Muscle layer of colon (tissue), 2 donors: ENCODE measurements at regions not wholly inside any gene's neighbourhood (a gene's known extent, or its start where the extent isn't known, plus 50 kb on each side); places are given as distances from the start of the nearest gene placed in this dataset.
"Not testable (repeated sequence)": the region's sequence is repeated elsewhere in the genome, so short reads cannot be mapped to it uniquely, and the experiment has no call there.

ENCODE experiments used
- H3K27ac ChIP-seq: one replicate; pipeline ENCODE4 v1.7.0; 2013; ENCODE audit warnings: low read depth, mild to moderate bottlenecking, low read length, moderate library complexity
- H3K27me3 ChIP-seq, 2 donors: one replicate each; pipeline ENCODE4 v1.7.0; 2013; ENCODE audit warnings: low read length in 2 of 2, mild to moderate bottlenecking in 2 of 2; ENCODE audit not compliant: insufficient read depth in 2 of 2, control insufficient read depth in 1 of 2
- H3K36me3 ChIP-seq: one replicate; pipeline ENCODE4 v1.7.0; 2013; ENCODE audit warnings: mild to moderate bottlenecking, low read length; ENCODE audit not compliant: insufficient read depth
- H3K4me1 ChIP-seq: one replicate; pipeline ENCODE4 v1.7.0; 2013; ENCODE audit warnings: mild to moderate bottlenecking, low read length; ENCODE audit not compliant: insufficient read depth
- H3K4me3 ChIP-seq, 2 donors: one replicate each; pipeline ENCODE4 v1.7.0; 2013; ENCODE audit warnings: low read length in 2 of 2, low read depth in 1 of 2, mild to moderate bottlenecking in 1 of 2, moderate library complexity in 1 of 2
- H3K9ac ChIP-seq: one replicate; pipeline ENCODE4 v1.7.0; 2013; ENCODE audit warnings: low read length
- H3K9me3 ChIP-seq: one replicate; pipeline ENCODE4 v1.7.0; 2013; ENCODE audit warnings: mild to moderate bottlenecking, low read length
- donor health status: abdominal sarcoma.
- donor health status: Adenocarcinoma of cecum.

- peaks cover 8% of the 10 kb centered on the region for H3K4me1 ChIP-seq
- H3K27ac ChIP-seq = no peak overlapping the region
- no peak overlapping the region for H3K9ac ChIP-seq
- H3K27me3 ChIP-seq = no peaks in the 10 kb centered on the region
- H3K4me3 ChIP-seq = no peak overlapping the region
- H3K36me3 ChIP-seq = no peaks in the 10 kb centered on the region
- no peaks in the 10 kb centered on the region for H3K9me3 ChIP-seq
These were observed 99.5 kb upstream of the APCDD1 start for GRCh38 chr18:10354890-10355289.

DNA sequence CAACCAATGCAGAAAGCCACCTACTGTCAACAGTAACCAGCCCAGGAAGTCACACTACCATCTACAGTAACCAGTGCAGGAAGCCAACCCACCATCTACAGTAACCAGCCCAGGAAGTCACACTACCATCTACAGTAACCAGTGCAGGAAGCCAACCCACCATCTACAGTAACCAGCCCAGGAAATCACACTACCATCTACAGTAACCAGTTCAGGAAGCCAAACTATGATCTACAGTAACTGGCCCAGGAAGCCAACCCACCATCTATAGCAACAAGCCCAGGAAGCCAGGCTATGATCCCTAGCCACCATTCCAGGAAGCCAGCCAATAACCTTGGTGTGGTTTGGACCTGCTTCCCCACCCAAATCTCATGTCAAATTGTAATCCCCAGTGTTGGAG is 97.4 kb upstream of the APCDD1 start:
- not testable (repeated sequence) for H3K9ac ChIP-seq, H3K4me3 ChIP-seq, H3K4me1 ChIP-seq, H3K36me3 ChIP-seq, H3K27me3 ChIP-seq, H3K27ac ChIP-seq, H3K9me3 ChIP-seq

GRCh38 chr18:10361660-10362059 is 92.8 kb upstream of the APCDD1 start:
- Histone ChIP-seq H3K27me3 (no peaks in the 10 kb centered on the region), H3K4me1 (no peaks in the 10 kb centered on the region), H3K36me3 (no peaks in the 10 kb centered on the region), H3K4me3 (no peak overlapping the region), H3K27ac (no peak overlapping the region), H3K9me3 (no peaks in the 10 kb centered on the region), H3K9ac (no peak overlapping the region)

DNA sequence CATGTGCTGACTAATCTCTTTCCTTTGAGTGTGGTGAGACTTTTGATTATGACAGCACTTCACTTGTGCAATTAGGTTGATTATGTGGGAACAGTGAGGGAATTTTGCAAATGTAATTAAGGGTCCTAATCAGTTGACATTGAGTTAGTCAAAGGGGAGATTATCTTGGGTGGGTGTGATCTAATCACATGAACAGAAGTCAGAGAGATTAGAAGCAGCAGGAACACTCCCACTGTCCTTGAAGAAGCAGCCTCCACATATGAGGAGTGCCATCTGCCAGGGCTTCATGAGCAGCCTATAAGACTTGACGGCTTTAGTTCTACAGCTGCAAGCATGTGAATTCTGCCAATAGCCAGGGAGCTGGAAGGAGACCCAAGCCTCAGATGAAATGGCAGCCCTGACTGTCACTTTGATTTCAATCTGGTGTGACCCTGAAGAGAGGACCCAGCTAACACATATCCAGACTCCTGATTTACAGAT is 89.4 kb upstream of the APCDD1 start:
- Histone ChIP-seq H3K36me3 (no peaks in the 10 kb centered on the region), H3K27ac (no peak overlapping the region), H3K9ac (no peak overlapping the region), H3K9me3 (no peaks in the 10 kb centered on the region), H3K4me3 (no peak overlapping the region), H3K4me1 (no peaks in the 10 kb centered on the region), H3K27me3 (no peaks in the 10 kb centered on the region)

GRCh38 chr18:10365901-10366300 is 88.5 kb upstream of the APCDD1 start:
- no peaks in the 10 kb centered on the region for H3K9me3 ChIP-seq
- no peaks in the 10 kb centered on the region for H3K4me1 ChIP-seq
- H3K27ac ChIP-seq = no peak overlapping the region
- H3K4me3 ChIP-seq = no peak overlapping the region
- no peak overlapping the region for H3K9ac ChIP-seq
- H3K27me3 ChIP-seq = no peaks in the 10 kb centered on the region
- no peaks in the 10 kb centered on the region for H3K36me3 ChIP-seq

- no peaks in the 10 kb centered on the region for H3K36me3 ChIP-seq
These were observed 86.6 kb upstream of the APCDD1 start for GRCh38 chr18:10367836-10368235.

DNA sequence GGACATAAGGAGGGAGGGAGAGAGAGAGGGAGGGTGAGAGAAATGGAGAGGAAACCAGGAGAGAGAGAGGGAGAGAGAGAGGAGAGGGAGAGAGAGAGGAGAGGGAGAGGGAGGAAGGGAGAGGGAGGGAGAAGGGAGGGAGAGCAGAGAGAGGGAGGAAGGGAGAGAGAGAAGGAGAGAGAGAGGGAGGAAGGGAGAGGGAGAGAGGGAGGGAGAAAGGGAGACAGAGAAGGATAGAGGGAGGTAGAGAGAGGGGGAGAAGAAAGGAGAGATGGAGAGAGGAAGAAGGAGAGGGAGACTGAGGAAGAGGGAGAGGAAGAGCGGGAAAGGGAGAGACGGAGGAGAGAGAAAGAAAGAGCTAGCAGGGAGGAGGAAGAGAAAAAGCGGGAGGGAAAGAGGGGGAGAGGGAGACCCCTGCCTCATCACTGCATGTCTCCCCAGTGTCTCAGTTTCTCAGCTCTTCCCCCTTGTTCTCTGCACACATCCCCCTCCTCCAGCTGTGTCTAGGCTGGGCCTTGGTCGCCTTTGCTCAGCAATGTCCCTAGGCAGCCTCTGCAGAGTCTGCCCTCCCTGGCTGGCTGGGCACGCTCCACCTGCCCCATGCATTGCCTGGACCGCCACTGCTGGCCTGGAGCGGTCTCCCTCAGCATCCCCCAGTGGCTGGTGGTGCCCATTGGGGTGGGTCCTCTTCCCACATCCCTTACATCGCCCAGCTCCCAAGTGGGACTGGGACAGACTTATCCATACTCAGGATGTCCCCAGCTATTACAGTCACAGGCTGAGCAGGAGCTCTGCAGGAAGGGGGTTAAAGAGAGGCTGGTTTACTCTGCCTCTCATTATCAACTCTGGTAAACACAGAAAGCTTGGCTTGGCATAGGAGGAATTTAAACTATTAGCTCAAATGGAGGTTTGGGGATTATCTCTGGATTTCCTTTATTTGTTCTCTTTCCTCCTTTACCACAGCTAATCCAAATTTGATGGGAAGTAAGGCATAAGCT is 85.7 kb upstream of the APCDD1 start:
- Histone ChIP-seq H3K36me3 (no peaks in the 10 kb centered on the region), H3K9me3 (no peaks in the 10 kb centered on the region), H3K27me3 (no peaks in the 10 kb centered on the region), H3K4me3 (no peak overlapping the region), H3K4me1 (no peaks in the 10 kb centered on the region), H3K27ac (no peak overlapping the region), H3K9ac (no peak overlapping the region)

More at GRCh38 chr18:10367836-10368235, 86.6 kb upstream of the APCDD1 start:
- H3K9ac ChIP-seq = no peak overlapping the region
- no peak overlapping the region for H3K27ac ChIP-seq
- no peaks in the 10 kb centered on the region for H3K9me3 ChIP-seq
- H3K4me3 ChIP-seq = no peak overlapping the region
- H3K4me1 ChIP-seq = no peaks in the 10 kb centered on the region
- H3K27me3 ChIP-seq = no peaks in the 10 kb centered on the region

DNA sequence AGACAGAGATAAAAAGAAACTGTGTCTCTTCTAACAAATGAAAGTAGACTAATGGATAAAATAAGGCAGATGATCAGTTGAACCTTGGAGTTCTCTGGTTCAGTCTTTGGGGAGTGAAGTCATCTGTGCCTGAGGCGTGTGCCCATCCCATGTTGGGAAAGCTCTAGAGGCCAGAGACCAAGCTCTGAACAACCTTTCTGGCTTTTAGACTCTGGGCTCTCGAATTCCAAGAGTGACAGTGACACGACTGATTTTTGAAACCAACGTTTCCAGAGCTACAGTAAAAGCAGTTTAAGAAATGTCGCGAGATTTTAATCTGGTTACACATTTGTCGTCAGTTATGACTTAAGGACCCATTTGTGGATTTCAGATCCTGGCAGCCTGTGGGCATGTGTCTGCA is 83.7 kb upstream of the APCDD1 start:
- no peaks in the 10 kb centered on the region for H3K9me3 ChIP-seq
- no peak overlapping the region for H3K27ac ChIP-seq
- H3K36me3 ChIP-seq = no peaks in the 10 kb centered on the region
- H3K4me1 ChIP-seq = peaks cover 15% of the 10 kb centered on the region
- no peak overlapping the region for H3K9ac ChIP-seq
- no peak overlapping the region for H3K4me3 ChIP-seq
- H3K27me3 ChIP-seq = no peaks in the 10 kb centered on the region

GRCh38 chr18:10371165-10371564 is 83.3 kb upstream of the APCDD1 start:
- no peaks in the 10 kb centered on the region for H3K36me3 ChIP-seq
- peaks cover 15% of the 10 kb centered on the region for H3K4me1 ChIP-seq
- H3K27ac ChIP-seq = no peak overlapping the region
- H3K27me3 ChIP-seq = no peaks in the 10 kb centered on the region
- H3K9ac ChIP-seq = no peak overlapping the region
- H3K9me3 ChIP-seq = no peaks in the 10 kb centered on the region
- H3K4me3 ChIP-seq = no peak overlapping the region

DNA sequence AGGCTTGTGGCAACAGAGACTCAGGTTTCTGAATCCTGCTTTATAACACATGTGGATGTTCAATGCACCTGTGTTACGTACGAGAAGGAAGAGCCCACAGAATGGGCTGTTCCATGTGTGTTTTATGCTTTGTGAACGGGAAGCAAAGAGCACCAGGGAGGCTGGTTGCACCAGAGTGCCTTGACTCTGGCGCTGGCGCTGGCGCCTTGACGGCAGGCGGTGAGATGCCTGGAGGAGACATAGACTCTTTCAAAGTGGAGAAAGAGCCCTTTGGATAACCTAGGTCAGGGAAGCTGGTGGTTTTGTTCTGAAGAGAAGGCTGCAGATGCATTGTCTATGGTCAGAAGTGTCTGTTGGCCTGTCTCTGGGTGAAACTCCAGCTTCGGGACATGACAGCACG is 80.2 kb upstream of the APCDD1 start:
- Histone ChIP-seq H3K27me3 (no peaks in the 10 kb centered on the region), H3K27ac (no peak overlapping the region), H3K4me1 (peaks cover 18% of the 10 kb centered on the region), H3K36me3 (no peaks in the 10 kb centered on the region), H3K9ac (no peak overlapping the region), H3K4me3 (no peak overlapping the region), H3K9me3 (no peaks in the 10 kb centered on the region)

GRCh38 chr18:10374636-10375293 is 79.7 kb upstream of the APCDD1 start:
- Histone ChIP-seq H3K4me1 (peaks cover 18% of the 10 kb centered on the region), H3K27ac (no peak overlapping the region), H3K27me3 (no peaks in the 10 kb centered on the region), H3K9me3 (no peaks in the 10 kb centered on the region), H3K4me3 (no peak overlapping the region), H3K36me3 (no peaks in the 10 kb centered on the region), H3K9ac (no peak overlapping the region)
